NT2/D1 (cell line): ENCODE measurements at regions not wholly inside any gene's neighbourhood (a gene's known extent, or its start where the extent isn't known, plus 50 kb on each side); places are given as distances from the start of the nearest gene placed in this dataset.
"Not testable (repeated sequence)": the region's sequence is repeated elsewhere in the genome, so short reads cannot be mapped to it uniquely, and the experiment has no call there.

ENCODE experiments used
- DNase-seq: peaks from one replicate; pipeline ENCODE4 v3.0.0-alpha.2; 2011; ENCODE audit warnings: low read depth, low spot score
- H3K27me3 ChIP-seq: 2 replicates; pipeline ENCODE4 v1.6.0; 2011; ENCODE audit warnings: mild to moderate bottlenecking; ENCODE audit not compliant: insufficient read length, insufficient read depth
- H3K36me3 ChIP-seq: 2 replicates; pipeline ENCODE4 v1.6.1; 2011; ENCODE audit warnings: mild to moderate bottlenecking, low read length, mixed read lengths; ENCODE audit not compliant: insufficient read depth, insufficient read length
- H3K4me1 ChIP-seq: 2 replicates; pipeline ENCODE4 v1.5.1; 2011; ENCODE audit not compliant: insufficient read depth, insufficient read length
- H3K4me3 ChIP-seq: 2 replicates; pipeline ENCODE4 v1.5.1; 2011; ENCODE audit warnings: low read depth; ENCODE audit not compliant: insufficient read length
- H3K9ac ChIP-seq: 2 replicates; pipeline ENCODE4 v1.6.0; 2011; ENCODE audit warnings: low read depth; ENCODE audit not compliant: insufficient read length
- H3K9me3 ChIP-seq: 2 replicates; pipeline ENCODE4 v1.5.1; 2011; ENCODE audit warnings: mild to moderate bottlenecking, low read length; ENCODE audit not compliant: insufficient read depth
- SUZ12 ChIP-seq: IDR thresholded peaks from 2 replicates; pipeline ENCODE4 v1.6.1; 2011; ENCODE audit not compliant: insufficient read length, insufficient read depth; ENCODE audit errors: extremely low read depth
- YY1 ChIP-seq: IDR thresholded peaks from 2 replicates; pipeline ENCODE4 v1.6.1; 2011; ENCODE audit not compliant: insufficient read length, insufficient read depth
- ZNF274 ChIP-seq: IDR thresholded peaks from 2 replicates; pipeline ENCODE4 v1.6.1; 2011; ENCODE audit warnings: mild to moderate bottlenecking, low read depth, low read length

GRCh38 chr5:154673506-154673905 is 81.7 kb upstream of the LARP1 start:
- H3K9me3 ChIP-seq = peaks cover 3% of the 10 kb centered on the region; the same call in 1 of the 2 replicates
- no peaks in the 10 kb centered on the region for H3K36me3 ChIP-seq
- no peaks in the 10 kb centered on the region for H3K4me1 ChIP-seq
- H3K9ac ChIP-seq = no peak overlapping the region
- no peak overlapping the region for H3K4me3 ChIP-seq
- no peak for DNase-seq
- TF ChIP-seq YY1 (no peak), ZNF274 (no peak), SUZ12 (no peak)
- no peaks in the 10 kb centered on the region for H3K27me3 ChIP-seq

- H3K4me1 ChIP-seq, H3K9me3 ChIP-seq, DNase-seq, H3K4me3 ChIP-seq, H3K36me3 ChIP-seq, H3K27me3 ChIP-seq, H3K9ac ChIP-seq: not testable (repeated sequence)
These were observed 85.3 kb upstream of the LARP1 start for GRCh38 chr5:154669913-154670312.

- peaks cover 6% of the 10 kb centered on the region; the same call in 1 of the 2 replicates for H3K9me3 ChIP-seq
- TF ChIP-seq ZNF274 = no peak
- TF ChIP-seq SUZ12 = no peak
- no peak for TF ChIP-seq YY1
- no peak overlapping the region for H3K4me3 ChIP-seq
- DNase-seq = no peak
- no peaks in the 10 kb centered on the region for H3K27me3 ChIP-seq
- no peak overlapping the region for H3K9ac ChIP-seq
- H3K36me3 ChIP-seq = no peaks in the 10 kb centered on the region
- no peaks in the 10 kb centered on the region for H3K4me1 ChIP-seq
These were observed 85.8 kb upstream of the LARP1 start for GRCh38 chr5:154669402-154669801.

GRCh38 chr5:154664869-154665268 is 90.3 kb upstream of the LARP1 start:
- TF ChIP-seq YY1 = no peak
- TF ChIP-seq ZNF274 = no peak
- no peak for TF ChIP-seq SUZ12
- H3K4me3 ChIP-seq = no peak overlapping the region

DNA sequence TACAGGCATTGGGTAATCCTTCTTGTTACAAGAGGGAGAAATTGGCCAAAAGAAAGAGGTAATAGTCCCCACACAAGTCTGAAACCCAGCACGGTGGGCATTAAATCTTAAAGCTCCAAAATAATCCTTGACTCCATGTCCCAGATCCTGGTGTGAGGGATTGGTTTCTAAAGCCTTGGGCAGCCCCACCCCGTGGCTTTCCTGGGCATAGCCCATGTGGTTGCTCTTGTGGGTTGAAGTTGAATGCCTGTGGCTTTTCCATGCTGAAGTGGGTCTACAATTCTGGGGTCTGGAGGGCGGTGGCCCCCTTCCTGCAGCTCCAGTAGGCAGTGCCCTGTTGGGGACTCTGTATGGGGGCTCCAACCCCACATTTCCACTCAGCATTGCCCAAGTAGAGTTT is 91.8 kb upstream of the LARP1 start:
- H3K9me3 ChIP-seq = peaks cover 13% of the 10 kb centered on the region; the same call in 1 of the 2 replicates

More at GRCh38 chr5:154664869-154665268, 90.3 kb upstream of the LARP1 start:
- no peaks in the 10 kb centered on the region for H3K27me3 ChIP-seq
- peaks cover 17% of the 10 kb centered on the region; the same call in 1 of the 2 replicates for H3K9me3 ChIP-seq
- no peaks in the 10 kb centered on the region for H3K36me3 ChIP-seq
- no peak for DNase-seq
- no peak overlapping the region for H3K9ac ChIP-seq
- no peaks in the 10 kb centered on the region for H3K4me1 ChIP-seq

GRCh38 chr5:154654486-154655371 is 100.4 kb upstream of the LARP1 start:
- H3K36me3 ChIP-seq = no peaks in the 10 kb centered on the region
- H3K9me3 ChIP-seq = no peaks in the 10 kb centered on the region
- TF ChIP-seq ZNF274 (no peak), SUZ12 (no peak), YY1 (no peak)
- peaks cover 2% of the 10 kb centered on the region for H3K4me1 ChIP-seq
- no peak overlapping the region for H3K4me3 ChIP-seq
- no peak overlapping the region for H3K9ac ChIP-seq
- DNase-seq = no peak
- no peaks in the 10 kb centered on the region for H3K27me3 ChIP-seq

More for the DNA sequence above, 91.8 kb upstream of the LARP1 start:
- Histone ChIP-seq H3K4me1 (no peaks in the 10 kb centered on the region), H3K36me3 (no peaks in the 10 kb centered on the region), H3K27me3 (no peaks in the 10 kb centered on the region), H3K4me3 (no peak overlapping the region), H3K9ac (no peak overlapping the region)
- no peak for TF ChIP-seq SUZ12
- no peak for TF ChIP-seq YY1
- TF ChIP-seq ZNF274 = no peak
- DNase-seq = no peak

DNA sequence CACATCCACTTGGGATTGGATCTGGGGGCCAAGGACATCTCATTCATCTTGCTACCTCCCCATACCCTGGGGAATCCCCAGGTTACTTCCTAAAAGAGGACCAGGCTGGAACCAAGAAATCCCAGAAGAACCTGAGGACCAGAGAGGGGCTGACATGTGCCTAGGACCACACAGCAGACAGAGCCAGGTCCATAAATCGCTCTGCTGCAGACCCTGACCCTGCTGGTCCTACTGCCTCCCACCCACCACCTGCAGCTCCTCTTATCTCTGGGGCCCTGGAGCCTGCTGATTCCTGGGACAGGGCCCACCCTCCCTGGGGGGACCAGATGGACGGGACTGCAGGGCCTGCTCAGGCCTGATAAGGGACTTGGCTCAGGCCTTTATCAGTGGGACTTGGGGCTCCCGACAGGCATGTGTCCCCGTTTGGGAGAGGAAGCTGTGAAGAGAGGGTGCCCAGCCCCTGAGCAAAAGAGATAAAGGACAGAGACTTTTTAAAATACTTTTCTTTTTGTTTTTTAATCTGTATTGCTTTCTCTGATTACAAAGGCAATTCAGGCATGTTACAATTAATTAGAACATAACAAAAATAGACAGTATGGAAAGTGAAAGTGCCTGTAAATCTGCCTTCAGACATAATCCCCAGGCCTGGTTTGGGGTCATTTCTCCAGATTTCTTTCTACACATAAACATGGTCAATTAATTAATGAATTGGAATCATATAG is 101.3 kb upstream of the LARP1 start:
- H3K9ac ChIP-seq = no peak overlapping the region
- no peaks in the 10 kb centered on the region for H3K27me3 ChIP-seq
- TF ChIP-seq SUZ12 (no peak), ZNF274 (no peak), YY1 (no peak)
- no peak overlapping the region for H3K4me3 ChIP-seq
- peaks cover 2% of the 10 kb centered on the region for H3K4me1 ChIP-seq
- DNase-seq = no peak
- no peaks in the 10 kb centered on the region for H3K9me3 ChIP-seq
- H3K36me3 ChIP-seq = no peaks in the 10 kb centered on the region
